ENCODE measurements at regions not wholly inside any gene's neighbourhood (a gene's known extent, or its start where the extent isn't known, plus 50 kb on each side); places are given as distances from the start of the nearest gene placed in this dataset.

DNA sequence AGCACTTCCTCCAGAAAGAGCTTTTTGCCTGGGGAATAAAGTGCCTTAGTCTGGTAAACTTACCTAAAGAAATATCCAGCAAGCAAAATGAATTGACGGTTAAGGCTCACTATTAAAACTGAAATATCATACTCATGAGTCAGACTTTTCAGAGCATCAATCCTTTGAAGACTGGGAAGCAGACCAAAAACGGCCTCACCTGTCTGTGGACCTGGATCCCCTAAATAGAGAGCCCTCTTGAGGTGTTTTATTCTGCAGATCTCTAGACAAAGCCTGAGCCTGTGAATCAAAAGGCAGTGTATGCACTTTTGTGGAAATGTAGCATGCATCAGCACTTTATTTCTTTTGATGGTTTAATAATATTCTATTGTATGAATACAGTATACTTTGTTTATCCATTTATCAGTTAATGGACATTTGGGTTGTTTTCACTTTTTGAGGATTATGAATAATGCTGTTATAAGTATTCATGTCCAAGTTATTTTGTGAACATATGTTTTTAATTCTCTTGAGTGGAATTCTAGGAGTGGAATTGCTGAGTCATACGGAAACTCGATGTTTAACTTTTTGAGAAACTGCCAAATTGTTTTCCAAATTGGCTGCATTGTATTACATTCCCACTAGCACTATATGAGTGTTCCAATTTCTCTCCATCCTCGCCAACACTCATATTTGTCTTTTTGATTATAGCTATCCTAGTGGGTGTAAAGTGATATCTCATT lies 449.0 kb upstream of the IGFBP3 start:
- H4K20me1 ChIP-seq (replicated peaks; ENCODE audit: insufficient read depth) = no peaks in the 10 kb centered on the region
- H3K9me2 ChIP-seq (ENCODE audit: insufficient read depth) = no peaks in the 10 kb centered on the region
- Mint-ChIP-seq H3K4me1 (no peaks in the 10 kb centered on the region), H3K27me3 (ENCODE audit: insufficient read depth, low read depth, poor library complexity) (no peaks in the 10 kb centered on the region), H3K36me3 (ENCODE audit: low read depth) (no peaks in the 10 kb centered on the region), H3K9me3 (peaks cover 4% of the 10 kb centered on the region; the same call in 1 of the 3 replicates), H3K27ac (no peak overlapping the region), H3K4me3 (no peak overlapping the region)
- H3K27ac ChIP-seq (ENCODE audit: low read depth) = no peak overlapping the region
- H3K36me3 ChIP-seq (ENCODE audit: insufficient read depth) = no peaks in the 10 kb centered on the region
- no peaks in the 10 kb centered on the region for H3K4me1 ChIP-seq (ENCODE audit: insufficient read depth)
- no peaks in the 10 kb centered on the region for H3K27me3 ChIP-seq (ENCODE audit: insufficient read depth)
- DNase-seq (ENCODE audit: low spot score) (no peak), ATAC-seq (no peak)
- H2AFZ ChIP-seq = no peak overlapping the region
- no peaks in the 10 kb centered on the region for H3F3A ChIP-seq (replicated peaks; ENCODE audit: low read depth)
- no peak overlapping the region for H3K4me3 ChIP-seq
- H3K4me2 ChIP-seq = no peak overlapping the region
- H3K79me2 ChIP-seq (replicated peaks; ENCODE audit: insufficient read depth) = no peaks in the 10 kb centered on the region
- TF ChIP-seq, protein P1, sequence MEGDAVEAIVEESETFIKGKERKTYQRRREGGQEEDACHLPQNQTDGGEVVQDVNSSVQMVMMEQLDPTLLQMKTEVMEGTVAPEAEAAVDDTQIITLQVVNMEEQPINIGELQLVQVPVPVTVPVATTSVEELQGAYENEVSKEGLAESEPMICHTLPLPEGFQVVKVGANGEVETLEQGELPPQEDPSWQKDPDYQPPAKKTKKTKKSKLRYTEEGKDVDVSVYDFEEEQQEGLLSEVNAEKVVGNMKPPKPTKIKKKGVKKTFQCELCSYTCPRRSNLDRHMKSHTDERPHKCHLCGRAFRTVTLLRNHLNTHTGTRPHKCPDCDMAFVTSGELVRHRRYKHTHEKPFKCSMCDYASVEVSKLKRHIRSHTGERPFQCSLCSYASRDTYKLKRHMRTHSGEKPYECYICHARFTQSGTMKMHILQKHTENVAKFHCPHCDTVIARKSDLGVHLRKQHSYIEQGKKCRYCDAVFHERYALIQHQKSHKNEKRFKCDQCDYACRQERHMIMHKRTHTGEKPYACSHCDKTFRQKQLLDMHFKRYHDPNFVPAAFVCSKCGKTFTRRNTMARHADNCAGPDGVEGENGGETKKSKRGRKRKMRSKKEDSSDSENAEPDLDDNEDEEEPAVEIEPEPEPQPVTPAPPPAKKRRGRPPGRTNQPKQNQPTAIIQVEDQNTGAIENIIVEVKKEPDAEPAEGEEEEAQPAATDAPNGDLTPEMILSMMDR (conservative IDR thresholded peaks at IDR 0.05; ENCODE audit: low read depth in 2 of 2) = no peak; a peak in 1 of 4 replicates
- TF ChIP-seq STAT1 (IDR thresholded peaks at IDR 0.05; ENCODE audit: unreplicated experiment) = no peak
- TF ChIP-seq NANOG (IDR thresholded peaks at IDR 0.05; ENCODE audit: borderline replicate concordance) = no peak
- TF ChIP-seq CREB1 (CRISPR knock-in tag; IDR thresholded peaks at IDR 0.05; ENCODE audit: low read depth) = no peak
- TF ChIP-seq, protein P2, sequence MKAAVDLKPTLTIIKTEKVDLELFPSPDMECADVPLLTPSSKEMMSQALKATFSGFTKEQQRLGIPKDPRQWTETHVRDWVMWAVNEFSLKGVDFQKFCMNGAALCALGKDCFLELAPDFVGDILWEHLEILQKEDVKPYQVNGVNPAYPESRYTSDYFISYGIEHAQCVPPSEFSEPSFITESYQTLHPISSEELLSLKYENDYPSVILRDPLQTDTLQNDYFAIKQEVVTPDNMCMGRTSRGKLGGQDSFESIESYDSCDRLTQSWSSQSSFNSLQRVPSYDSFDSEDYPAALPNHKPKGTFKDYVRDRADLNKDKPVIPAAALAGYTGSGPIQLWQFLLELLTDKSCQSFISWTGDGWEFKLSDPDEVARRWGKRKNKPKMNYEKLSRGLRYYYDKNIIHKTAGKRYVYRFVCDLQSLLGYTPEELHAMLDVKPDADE (IDR thresholded peaks at IDR 0.05) = no peak
- no peak for TF ChIP-seq ZNF331 (CRISPR knock-in tag; IDR thresholded peaks at IDR 0.05; ENCODE audit: low read depth)
- no peak for TF ChIP-seq POLR2AphosphoS5 (IDR thresholded peaks at IDR 0.05; ENCODE audit: low read depth)
- no peak for TF ChIP-seq JUNB (IDR thresholded peaks at IDR 0.05; ENCODE audit: unreplicated experiment)
- no peak for TF ChIP-seq ZNF114 (CRISPR knock-in tag; IDR thresholded peaks at IDR 0.05)
- TF ChIP-seq, protein P3, sequence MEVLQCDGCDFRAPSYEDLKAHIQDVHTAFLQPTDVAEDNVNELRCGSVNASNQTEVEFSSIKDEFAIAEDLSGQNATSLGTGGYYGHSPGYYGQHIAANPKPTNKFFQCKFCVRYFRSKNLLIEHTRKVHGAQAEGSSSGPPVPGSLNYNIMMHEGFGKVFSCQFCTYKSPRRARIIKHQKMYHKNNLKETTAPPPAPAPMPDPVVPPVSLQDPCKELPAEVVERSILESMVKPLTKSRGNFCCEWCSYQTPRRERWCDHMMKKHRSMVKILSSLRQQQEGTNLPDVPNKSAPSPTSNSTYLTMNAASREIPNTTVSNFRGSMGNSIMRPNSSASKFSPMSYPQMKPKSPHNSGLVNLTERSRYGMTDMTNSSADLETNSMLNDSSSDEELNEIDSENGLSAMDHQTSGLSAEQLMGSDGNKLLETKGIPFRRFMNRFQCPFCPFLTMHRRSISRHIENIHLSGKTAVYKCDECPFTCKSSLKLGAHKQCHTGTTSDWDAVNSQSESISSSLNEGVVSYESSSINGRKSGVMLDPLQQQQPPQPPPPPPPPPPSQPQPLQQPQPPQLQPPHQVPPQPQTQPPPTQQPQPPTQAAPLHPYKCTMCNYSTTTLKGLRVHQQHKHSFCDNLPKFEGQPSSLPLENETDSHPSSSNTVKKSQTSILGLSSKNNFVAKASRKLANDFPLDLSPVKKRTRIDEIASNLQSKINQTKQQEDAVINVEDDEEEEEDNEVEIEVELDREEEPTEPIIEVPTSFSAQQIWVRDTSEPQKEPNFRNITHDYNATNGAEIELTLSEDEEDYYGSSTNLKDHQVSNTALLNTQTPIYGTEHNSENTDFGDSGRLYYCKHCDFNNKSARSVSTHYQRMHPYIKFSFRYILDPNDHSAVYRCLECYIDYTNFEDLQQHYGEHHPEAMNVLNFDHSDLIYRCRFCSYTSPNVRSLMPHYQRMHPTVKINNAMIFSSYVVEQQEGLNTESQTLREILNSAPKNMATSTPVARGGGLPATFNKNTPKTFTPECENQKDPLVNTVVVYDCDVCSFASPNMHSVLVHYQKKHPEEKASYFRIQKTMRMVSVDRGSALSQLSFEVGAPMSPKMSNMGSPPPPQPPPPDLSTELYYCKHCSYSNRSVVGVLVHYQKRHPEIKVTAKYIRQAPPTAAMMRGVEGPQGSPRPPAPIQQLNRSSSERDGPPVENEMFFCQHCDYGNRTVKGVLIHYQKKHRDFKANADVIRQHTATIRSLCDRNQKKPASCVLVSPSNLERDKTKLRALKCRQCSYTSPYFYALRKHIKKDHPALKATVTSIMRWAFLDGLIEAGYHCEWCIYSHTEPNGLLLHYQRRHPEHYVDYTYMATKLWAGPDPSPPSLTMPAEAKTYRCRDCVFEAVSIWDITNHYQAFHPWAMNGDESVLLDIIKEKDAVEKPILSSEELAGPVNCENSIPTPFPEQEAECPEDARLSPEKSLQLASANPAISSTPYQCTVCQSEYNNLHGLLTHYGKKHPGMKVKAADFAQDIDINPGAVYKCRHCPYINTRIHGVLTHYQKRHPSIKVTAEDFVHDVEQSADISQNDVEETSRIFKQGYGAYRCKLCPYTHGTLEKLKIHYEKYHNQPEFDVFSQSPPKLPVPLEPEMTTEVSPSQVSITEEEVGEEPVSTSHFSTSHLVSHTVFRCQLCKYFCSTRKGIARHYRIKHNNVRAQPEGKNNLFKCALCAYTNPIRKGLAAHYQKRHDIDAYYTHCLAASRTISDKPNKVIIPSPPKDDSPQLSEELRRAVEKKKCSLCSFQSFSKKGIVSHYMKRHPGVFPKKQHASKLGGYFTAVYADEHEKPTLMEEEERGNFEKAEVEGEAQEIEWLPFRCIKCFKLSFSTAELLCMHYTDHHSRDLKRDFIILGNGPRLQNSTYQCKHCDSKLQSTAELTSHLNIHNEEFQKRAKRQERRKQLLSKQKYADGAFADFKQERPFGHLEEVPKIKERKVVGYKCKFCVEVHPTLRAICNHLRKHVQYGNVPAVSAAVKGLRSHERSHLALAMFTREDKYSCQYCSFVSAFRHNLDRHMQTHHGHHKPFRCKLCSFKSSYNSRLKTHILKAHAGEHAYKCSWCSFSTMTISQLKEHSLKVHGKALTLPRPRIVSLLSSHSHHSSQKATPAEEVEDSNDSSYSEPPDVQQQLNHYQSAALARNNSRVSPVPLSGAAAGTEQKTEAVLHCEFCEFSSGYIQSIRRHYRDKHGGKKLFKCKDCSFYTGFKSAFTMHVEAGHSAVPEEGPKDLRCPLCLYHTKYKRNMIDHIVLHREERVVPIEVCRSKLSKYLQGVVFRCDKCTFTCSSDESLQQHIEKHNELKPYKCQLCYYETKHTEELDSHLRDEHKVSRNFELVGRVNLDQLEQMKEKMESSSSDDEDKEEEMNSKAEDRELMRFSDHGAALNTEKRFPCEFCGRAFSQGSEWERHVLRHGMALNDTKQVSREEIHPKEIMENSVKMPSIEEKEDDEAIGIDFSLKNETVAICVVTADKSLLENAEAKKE (CRISPR knock-in tag; IDR thresholded peaks at IDR 0.05) = no peak
- no peak for TF ChIP-seq EZH2phosphoT487 (IDR thresholded peaks at IDR 0.05; ENCODE audit: unreplicated experiment)
- no peak for TF ChIP-seq EZH2 (IDR thresholded peaks at IDR 0.05; ENCODE audit: low read depth, unreplicated experiment)
- TF ChIP-seq, protein P4, sequence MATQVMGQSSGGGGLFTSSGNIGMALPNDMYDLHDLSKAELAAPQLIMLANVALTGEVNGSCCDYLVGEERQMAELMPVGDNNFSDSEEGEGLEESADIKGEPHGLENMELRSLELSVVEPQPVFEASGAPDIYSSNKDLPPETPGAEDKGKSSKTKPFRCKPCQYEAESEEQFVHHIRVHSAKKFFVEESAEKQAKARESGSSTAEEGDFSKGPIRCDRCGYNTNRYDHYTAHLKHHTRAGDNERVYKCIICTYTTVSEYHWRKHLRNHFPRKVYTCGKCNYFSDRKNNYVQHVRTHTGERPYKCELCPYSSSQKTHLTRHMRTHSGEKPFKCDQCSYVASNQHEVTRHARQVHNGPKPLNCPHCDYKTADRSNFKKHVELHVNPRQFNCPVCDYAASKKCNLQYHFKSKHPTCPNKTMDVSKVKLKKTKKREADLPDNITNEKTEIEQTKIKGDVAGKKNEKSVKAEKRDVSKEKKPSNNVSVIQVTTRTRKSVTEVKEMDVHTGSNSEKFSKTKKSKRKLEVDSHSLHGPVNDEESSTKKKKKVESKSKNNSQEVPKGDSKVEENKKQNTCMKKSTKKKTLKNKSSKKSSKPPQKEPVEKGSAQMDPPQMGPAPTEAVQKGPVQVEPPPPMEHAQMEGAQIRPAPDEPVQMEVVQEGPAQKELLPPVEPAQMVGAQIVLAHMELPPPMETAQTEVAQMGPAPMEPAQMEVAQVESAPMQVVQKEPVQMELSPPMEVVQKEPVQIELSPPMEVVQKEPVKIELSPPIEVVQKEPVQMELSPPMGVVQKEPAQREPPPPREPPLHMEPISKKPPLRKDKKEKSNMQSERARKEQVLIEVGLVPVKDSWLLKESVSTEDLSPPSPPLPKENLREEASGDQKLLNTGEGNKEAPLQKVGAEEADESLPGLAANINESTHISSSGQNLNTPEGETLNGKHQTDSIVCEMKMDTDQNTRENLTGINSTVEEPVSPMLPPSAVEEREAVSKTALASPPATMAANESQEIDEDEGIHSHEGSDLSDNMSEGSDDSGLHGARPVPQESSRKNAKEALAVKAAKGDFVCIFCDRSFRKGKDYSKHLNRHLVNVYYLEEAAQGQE (IDR thresholded peaks at IDR 0.05; ENCODE audit: unreplicated experiment) = no peak
